ENCODE measurements at regions not wholly inside any gene's neighbourhood (a gene's known extent, or its start where the extent isn't known, plus 50 kb on each side); places are given as distances from the start of the nearest gene placed in this dataset.

DNA sequence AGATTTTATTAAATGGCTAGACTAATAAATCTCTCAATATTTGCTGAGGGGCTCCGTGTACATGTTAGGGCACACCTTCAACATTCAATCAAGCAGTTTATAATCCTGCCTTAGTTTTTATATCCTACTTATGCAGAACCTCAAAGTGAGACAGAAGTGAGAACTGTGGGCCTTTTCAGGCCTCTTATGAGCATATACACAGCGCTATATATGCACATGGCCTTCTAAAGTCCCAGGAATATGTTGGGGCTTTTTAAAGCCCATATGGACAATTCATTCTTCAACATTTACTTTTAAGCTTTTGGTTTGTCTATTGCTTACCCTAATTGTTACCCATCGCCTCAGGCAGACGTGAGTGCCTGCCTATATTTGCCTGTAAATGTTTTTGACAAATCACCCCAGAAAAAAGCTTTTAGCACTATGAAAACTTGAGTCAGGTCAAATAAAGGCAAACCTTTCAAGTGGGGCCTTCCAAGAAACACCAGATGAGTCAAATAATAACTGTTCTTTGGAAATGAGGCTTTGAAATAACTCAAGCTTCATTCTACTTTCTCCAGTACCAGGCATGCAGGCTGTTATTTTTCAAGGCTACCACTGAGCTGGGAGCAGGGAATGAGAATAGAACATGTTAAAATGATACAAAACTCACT lies 58.2 kb downstream of the ESM1 start:
- DNase-seq (ENCODE audit: low read depth), result no peak

DNA sequence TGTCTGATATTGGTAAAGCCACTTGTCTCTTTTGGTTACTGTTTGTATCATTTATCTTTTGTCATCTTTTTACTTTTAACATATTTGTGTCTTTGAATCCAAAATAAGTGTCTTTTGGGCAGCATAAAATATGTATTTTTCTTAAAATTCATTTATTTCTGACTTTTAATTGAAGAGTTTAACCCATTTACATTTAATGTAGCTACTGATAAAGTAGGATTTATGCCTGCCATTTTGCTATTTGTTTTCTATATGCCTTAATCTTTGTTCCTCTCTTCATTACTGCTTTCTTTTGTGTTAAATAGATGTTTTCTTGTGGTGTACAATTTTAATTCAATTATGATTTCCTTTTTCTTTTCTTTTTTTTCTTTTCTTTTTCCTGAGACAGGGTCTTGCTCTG lies 60.9 kb downstream of the ESM1 start:
- no peak for DNase-seq (ENCODE audit: low read depth)

DNA sequence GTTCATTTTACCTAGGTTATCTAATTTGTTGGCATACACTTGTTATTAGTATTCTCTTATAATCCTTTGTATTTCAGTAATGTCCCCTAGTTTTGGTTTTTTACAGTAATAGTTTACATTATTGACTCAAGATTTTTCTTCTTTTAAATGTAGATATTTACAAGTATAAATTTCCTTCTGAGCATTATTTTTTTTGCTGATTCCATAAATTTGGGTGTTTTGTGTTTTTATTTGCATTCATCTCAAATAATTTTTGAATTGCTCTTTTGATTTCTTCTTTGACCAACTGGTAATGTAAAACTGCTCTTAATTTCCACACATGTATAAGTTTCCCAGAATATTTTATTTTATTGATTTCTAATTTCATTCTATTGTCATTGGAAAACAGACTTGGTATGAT lies 68.1 kb downstream of the ESM1 start:
- DNase-seq (ENCODE audit: low read depth), result no peak

DNA sequence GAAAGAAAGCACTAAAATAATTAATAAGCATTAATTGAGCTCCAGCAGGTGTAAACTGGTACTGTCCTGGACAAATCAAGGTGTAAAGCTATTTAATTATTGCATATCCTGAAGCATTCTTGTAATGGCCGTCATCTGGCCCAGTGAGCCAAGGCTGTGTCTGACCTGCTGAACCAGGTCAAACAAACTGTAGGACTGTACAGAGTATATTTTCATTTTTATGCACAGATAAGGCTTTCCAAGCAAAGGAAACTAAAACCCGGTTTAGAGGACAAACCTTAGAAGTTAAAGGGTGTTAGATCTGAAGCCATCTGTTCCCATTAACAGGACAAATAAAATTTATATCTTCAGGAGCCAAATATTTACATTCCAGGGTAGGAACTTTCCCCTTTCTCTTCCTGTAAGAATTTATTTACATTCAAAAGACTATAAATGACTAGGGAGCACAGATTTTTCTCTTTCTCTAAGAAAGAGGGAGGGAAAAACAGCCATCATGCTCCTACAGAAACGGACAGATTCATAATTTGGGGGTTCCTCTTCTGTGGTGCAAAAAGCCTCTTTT lies 69.8 kb downstream of the ESM1 start:
- DNase-seq (ENCODE audit: low read depth), result no peak

DNA sequence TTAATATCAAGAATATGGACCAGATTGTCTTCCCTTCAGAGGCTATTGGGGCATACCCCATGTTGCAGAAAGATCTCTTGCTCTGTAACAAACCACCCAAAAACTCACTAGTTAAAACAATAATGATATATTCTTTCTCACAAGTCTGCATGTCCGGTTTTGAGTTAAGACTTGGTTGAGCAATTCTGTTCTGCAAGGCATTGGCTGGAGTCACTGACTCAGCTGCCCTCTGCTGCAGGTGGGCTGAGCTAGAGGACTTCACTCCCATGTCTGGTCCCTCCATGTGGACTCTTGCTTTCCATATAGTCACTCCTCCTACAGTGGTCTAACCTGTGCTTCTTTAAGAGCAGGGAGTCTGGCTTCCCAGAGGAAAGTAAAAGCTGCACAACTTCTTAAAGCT lies 73.4 kb downstream of the ESM1 start:
- DNase-seq (ENCODE audit: low read depth), result no peak

DNA sequence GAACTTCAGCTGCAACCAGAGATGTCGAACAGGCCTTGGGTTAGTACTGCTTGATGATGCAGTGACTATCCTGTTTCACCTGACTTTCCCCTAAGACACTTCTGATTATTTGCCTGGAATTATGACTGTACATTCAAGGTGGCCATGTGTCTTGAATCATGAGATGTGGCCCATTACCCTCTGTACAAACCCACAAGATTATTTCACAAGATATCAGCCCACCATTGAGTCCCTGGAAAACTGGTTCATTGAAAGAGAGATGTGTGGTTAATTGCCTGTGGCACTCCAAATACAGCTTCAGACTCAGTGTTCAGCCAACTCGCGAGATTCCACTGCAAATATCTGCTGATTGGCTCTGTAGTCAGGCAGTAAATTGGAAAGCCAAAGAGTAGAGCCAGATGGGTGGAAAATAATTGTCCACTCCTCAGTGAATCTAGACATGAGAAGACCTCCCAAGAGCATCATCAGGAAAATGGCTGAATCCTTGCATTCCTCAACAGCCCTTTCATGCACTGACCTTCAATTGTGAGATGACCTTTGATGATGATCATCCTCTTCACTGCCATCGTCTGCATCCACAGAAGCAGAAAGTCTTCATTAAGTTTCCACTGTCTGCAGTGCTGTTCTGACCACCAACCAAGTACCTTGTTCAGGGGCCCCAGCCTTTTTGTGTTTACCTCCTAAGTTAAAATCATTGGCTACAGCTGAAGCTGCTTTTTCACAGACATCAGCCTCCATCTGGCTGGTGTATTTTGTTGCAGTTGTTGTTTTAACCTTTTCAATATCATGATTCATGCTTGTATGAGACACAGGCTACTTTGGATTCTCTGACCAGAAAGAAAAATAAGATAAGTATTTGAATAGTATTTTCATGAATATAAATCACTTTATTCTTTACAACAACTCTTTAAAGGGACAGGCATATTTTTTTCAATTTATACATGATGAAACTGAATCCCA lies 75.2 kb downstream of the ESM1 start:
- DNase-seq (ENCODE audit: low read depth), result no peak

DNA sequence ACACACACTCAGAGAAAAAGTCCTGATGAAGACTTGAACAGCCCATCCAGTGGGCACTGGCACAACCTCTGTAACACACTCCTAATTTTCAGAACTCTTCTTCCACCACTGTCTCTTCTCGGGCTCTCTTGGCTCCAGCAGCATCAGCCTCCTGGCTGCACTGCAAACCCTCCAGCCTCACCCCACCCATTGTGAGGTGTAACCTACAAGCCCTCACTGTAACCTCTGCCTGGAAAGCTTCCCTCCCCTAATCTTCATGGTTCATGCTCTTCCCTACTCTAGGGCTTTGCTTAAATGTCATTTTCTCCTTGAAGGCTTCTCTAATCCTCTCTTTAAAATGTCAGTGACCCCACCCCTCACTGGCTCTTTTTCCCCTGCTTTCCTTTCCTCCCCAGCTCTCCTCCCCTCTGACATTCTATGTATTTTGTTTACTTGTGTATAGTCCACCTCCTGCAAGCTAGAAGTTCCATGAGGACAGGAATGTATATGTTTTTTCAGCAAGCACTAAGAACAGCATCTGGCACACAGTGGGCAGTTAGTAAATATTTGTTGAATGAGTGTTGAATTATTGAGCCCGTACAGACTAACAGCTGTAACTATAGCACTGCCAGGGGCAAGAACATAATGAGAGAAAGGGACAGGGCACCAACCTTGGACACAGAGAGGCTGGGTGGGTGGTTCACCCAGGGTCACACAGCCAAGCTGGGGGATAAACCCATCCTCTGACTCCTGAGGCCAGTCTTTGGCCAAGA lies 76.4 kb downstream of the ESM1 start:
- no peak for DNase-seq (ENCODE audit: low read depth)

DNA sequence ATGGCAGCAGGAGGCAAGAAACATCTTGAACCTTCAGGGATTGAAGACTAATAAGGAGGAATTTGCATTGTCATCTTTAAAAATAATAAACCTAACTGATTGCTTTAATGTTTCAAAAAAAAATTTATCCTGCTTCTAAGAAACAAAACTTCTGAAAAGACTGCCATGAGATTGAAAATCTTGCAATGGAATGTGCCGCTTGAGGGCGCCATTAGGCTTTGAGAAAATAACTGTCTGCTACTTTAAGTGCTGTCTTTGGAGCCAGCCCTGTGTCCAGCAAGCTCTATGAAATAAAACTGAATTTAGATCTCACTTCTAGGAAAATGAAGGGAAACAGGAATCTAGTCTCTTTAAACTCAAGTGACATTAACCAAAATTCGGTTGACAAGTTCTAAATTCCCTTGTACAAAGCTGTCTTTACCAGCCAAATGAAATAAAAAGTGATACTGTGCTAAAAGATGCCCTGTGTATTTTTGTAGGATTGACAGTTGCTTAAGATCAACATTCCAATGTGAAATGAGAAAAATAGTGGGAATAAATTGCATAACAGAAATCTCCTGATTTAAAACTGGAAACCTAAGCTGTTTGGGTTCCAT lies 79.4 kb downstream of the ESM1 start:
- no peak for DNase-seq (ENCODE audit: low read depth)

DNA sequence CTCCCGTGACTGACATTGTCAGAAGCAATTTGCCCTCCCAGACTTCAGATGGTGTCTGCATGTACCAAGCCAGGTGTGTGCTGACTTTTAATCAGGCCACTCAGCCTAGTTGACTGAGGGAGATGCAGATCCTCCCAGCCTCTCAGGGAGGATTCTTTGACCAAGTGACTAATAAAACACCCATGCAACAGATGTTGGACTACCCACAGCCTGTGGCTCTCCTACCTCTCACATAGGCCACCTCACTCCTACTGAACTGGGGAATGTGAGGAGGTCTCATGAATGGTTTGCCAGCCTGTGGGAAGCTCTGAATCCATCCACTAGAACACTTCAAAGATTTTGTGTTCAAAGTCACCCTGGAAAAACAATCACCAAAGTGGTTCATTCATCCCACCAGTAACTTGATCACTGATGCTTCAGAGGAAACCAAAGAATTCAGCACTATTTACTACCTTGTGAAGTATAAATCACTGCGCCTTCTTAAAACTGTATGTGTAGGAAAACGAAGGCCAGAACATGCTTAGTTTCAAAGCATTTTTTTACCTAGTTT lies 80.1 kb downstream of the ESM1 start:
- DNase-seq (ENCODE audit: low read depth), result no peak

DNA sequence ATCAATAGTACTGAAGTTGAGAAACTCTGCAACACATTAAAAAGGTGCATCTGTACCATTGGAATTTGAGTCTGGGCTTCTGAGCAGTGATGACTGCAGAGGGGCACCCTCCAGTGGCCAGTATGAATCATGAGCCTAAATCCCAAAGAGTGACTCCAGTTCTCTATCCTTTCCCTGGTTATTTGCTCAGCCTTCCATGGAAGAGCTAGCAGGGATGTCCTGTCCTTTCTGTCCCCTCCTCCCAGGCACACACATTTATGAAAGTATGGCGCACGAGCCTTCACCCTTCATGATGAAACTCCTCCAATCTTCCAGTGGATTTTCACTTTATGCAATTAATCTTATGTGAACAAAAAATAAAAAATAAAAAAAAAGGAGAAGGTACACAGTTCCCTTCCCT lies 81.0 kb downstream of the ESM1 start:
- DNase-seq (ENCODE audit: low read depth), result no peak

DNA sequence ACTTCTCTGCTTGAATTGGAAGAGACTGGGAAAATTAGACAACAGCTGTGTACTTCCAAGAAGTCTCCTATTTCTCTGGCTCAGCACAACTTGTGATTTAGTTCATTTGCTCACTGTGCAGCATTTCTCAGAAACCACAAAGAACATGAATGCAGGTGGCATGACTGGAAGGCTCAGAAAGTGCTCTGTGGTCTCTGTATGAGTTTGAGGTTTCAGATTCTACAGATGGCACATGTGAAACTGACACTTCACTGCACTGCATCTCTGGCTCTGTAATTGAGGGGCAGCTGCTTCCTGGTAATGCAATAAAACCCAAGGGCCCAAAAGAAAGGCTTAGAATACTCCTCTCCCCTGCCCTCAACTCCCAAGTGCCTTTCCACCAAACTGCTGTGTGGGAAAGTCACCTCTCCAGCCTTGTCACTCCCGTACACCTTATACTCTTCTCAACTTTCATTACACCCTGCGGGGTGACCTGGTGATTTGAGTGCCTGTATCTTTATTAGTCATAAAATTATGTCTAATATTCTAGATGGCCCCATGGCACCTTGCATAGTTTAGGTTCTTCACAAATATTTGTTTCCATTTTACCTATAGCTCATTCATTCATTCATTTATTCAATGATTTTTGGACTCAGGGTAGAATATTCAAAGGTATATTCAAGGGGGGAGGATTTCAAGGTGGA lies 82.5 kb downstream of the ESM1 start:
- peak; percentile 69 for DNase-seq (ENCODE audit: low read depth)

DNA sequence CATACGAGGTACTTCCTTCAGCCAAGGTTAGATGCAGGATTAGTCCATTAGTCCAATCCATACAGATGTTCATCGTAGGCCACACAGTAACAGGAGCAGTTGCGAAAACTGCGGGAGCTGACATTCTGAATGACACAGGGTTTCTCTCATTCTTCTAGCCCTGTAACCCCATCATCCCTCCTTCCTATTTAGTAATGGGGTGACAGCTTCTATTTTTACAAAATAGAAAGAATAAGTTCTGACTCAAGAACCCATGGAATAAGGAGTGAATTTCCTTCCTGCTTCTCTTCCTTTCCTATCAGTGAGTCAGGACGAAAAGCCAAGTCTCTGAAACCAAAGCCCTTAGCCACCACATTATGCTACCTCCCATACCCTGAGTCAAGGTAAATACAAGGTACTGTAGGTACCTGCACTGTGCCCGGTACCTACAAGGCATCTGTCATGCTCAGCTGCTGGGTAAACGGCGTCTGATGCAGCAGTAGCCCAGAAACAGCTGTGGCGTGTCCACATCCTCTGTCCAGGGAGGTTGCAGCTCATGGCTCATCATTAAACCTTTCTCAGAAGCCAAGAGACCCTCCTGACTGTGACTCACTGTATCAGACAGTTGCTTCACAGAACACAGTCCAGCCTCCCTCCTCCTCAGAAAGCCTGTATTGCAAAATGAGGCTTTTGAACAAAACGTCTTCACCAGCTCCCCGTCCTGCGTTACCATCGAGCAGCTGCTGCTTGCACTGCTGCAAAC lies 84.2 kb downstream of the ESM1 start:
- DNase-seq (ENCODE audit: low read depth), result peak; percentile 78

DNA sequence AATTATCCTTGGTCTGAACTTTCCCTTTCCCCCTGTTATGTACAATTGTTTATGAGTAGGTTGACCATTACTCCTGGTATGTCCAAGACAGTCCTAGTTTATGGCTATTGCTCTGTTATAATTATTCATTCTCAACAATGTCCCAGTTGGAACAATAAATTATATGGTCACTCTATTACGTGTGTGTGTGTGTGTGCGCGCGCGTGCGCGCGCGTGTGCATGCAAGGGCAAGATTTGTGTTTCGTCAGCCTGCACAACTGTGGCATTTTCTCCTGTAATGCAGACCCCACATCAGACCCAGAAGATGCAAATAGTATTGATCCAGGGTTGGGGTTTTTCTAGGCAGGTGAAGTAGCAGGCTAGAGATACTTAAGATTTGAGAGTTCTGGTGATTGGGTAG lies 88.4 kb downstream of the ESM1 start:
- no peak for DNase-seq (ENCODE audit: low read depth)

DNA sequence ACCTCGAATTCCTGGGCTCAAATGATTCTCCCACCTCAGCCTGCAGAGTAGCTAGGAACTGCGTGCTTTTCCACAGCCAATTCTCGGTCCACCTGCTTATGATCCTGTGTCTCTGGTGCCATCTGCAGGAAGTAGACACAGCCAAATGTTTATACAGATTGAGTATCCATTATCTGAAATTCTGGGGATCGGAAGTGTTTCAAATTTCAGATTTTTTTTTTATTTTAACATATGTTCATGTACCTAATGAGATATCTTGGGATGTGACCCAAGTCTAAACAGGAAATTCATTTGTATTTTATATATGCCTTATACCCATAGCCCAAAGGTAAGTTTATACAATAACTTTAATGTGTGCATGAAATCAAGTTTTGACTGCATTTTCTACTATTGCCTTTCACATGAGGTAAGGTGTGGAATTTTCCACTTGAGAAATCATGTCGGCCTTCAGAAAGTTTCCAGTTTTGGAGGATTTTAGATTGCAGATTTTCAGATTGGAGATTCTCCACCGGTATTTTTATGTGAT lies 89.5 kb downstream of the ESM1 start:
- DNase-seq (ENCODE audit: low read depth), result no peak

DNA sequence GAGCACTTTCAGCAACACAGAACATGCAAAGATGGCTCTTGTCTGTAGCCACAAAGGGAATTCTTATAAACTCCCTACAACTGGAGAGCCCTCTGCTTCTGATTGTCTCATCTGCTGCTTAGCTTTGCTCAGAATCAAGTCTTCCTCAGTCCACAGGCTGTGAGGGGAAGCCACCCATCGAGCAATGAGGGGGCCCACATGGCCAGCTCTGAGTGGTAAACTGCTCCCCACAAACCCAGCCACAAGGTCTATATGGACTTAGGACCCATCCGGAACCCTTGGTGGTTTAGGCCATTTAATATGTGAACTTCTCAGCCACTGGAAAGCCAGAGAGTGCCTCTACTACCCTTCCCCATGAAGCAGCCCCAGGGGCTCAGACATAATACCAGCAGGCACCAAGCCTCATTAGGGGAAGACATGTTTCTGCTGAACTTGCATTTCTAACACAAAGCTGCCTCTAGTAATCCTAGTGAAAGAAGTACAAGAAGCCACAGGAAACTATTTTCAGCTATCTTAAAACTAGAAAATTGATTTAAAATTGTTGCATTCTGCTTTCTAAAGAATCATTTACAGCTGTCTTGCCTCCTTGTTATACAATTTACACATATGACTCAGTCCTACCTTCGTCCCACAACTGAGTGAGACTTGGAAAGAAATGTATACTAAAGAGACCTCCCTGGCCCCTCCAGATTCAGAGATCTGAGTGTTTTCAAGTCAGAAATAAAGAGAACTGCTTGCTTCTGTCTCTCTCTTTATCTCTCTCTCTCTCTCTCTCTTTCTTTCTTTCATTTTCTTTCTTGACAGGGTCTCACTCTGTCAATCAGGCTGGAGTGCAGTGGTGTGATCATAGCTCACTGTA lies 90.2 kb downstream of the ESM1 start:
- no peak for DNase-seq (ENCODE audit: low read depth)

DNA sequence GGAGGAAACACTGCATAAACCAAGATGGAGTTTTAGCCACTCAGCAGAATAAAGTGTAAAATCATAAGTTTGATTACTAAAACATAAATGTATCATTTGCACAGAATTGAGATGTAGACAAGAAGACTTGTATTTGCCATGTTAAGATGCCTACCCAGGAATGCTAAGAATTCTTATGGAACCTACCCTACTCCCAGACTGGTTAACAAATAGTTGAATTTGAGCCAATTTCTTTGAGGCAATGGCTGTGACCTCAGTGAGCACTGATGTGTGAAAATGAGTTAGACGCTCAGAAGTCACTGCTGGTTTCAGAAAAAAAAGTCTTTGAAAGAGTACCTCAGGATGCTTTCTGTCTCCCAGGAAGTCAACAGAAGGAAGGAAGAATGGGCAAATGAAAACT lies 95.6 kb downstream of the ESM1 start:
- DNase-seq (ENCODE audit: low read depth), result peak; percentile 65

DNA sequence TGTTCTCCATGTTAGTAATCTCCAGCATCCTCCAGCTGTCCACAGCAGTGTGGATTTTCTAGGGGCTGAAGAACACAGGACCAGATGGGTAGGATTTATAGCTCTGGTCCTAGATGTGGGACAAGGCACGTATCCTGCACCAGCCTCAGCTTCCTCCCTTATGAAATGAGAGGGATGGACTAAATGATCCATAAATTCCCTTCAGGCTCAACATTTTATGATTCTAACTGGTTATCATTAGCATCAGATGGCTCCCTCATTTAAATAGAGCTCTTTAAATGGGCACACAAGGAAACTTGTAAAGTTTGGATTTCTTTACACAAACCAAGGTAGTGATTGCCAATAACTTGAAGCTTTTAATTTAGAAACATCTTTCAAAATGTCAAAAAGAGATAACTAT lies 97.7 kb downstream of the ESM1 start:
- DNase-seq (ENCODE audit: low read depth), result no peak

DNA sequence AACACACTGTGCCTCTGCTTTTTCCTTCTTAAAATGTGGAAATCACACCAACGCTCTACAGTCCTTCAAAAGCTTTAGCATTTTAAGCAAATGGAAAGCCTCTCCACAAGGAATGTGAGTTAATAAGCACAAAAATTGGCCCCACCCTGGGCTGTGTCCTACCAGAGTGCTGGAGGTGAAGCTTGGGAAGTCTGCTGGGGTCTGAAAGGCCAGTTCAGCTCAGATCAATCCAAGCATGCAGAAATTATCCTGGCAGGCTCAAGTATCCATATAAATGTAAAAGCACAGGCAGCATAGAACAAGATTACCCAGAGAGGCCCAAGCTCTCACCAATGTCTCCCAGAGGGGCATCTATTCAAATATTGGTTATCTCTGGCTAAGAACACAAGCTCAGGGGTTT lies 98.5 kb downstream of the ESM1 start:
- no peak for DNase-seq (ENCODE audit: low read depth)

DNA sequence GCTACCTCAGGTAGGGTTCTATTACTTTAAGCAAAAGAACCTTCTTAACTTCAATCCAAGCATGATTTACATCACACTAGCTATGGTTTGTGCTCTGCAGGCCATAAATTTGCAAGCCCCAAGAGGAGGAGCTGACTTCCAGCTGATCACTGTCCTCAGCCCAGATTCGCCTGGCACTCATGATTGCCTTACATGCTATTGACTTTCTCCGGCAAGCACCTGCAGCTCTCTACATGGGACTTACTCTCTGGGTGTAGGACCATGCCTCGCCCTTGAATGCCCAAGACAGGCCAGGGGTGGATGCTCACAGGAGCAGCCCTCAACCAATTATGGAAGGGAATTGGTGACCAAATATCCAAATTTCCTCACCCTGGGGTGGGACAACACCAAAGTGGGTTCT lies 99.8 kb downstream of the ESM1 start:
- DNase-seq (ENCODE audit: low read depth), result no peak

Data from non-pigmented ciliary epithelial cell (primary cell).